K562 (cell line): ENCODE measurements at regions not wholly inside any gene's neighbourhood (a gene's known extent, or its start where the extent isn't known, plus 50 kb on each side); places are given as distances from the start of the nearest gene placed in this dataset.

Source experiments
- ATAC-seq: fragments of 200-7000 bp; cut with Tn5 transposase; 3 replicates; pipeline ENCODE4 v1.9.1; 2020; ENCODE audit warnings: moderate library complexity
- BruUV-seq: library from RNA; stranded (reverse); fragments of 400-500 nt; replicated peaks from 2 replicates; lab custom pipeline; 2021; lab: Mats Ljungman, UMichigan
- CTCF ChIA-PET: fragments of 300-600 bp; formaldehyde crosslinking; extraction: SDS; loops from one replicate; lab custom pipeline; 2021; ENCODE audit warnings: low intra/inter-chr PET ratio; lab: Yijun Ruan, JAX
- POLR2A ChIA-PET: fragments of 300-600, 350-650 bp; sonication (Branson Sonifier 250); formaldehyde crosslinking; extraction: SDS; loops from one replicate; lab custom pipeline; 2021; ENCODE audit warnings: antibody characterized with exemption, inconsistent platforms; lab: Yijun Ruan, JAX
- DNase-seq, 4 experiments: peaks; one replicate each; pipeline versions ENCODE4 v3.0.0 to v3.0.0-alpha.2; 2011 to 2018; ENCODE audit warnings: low spot score in 3 of 4, mixed read lengths in 3 of 4; ENCODE audit errors: extremely low read depth in 1 of 4
- FAIRE-seq: peaks from 2 replicates; lab custom pipeline; 2011; peaks lifted over from hg19 to GRCh38; lab: Jason Lieb, UNC
- H2AFZ ChIP-seq: 2 replicates; pipeline ENCODE4 v1.6.0; 2011; ENCODE audit warnings: low read depth, low read length, control low read depth, inconsistent platforms
- H3K27ac ChIP-seq: fragments of 200-600 bp; 3 replicates; pipeline ENCODE4 v1.8.0; 2011; ENCODE audit warnings: low read depth, mild to moderate bottlenecking, control low read depth, inconsistent platforms, low read length, moderate library complexity, mixed read lengths; ENCODE audit errors: extremely low read depth
- H3K27me3 ChIP-seq, 2 experiments: fragments of 300-600 bp in 1 of 2; 2 replicates in 1 of 2; 3 replicates in 1 of 2; pipeline versions ENCODE4 v1.6.0 to v1.8.0; 2011; ENCODE audit warnings: inconsistent platforms in 2 of 2, low read length in 2 of 2, mild to moderate bottlenecking in 1 of 2, mixed read lengths in 1 of 2, moderate library complexity in 1 of 2; ENCODE audit not compliant: control insufficient read depth in 2 of 2, insufficient read depth in 2 of 2
- H3K36me3 ChIP-seq: fragments of 300-600 bp; 3 replicates; pipeline ENCODE4 v1.8.0; 2011; ENCODE audit warnings: mild to moderate bottlenecking, low read length, inconsistent platforms; ENCODE audit not compliant: control insufficient read depth, insufficient read depth
- H3K4me1 ChIP-seq, 2 experiments: fragments of 200-600 bp in 1 of 2; replicated peaks in 1 of 2; 2 replicates in 1 of 2; 3 replicates in 1 of 2; pipeline versions ENCODE4 v1.5.1 to v1.8.0; 2011; ENCODE audit warnings: inconsistent platforms in 2 of 2, low read length in 2 of 2, mild to moderate bottlenecking in 1 of 2, mixed read lengths in 1 of 2, moderate library complexity in 1 of 2; ENCODE audit not compliant: control insufficient read depth in 2 of 2, insufficient read depth in 2 of 2
- H3K4me2 ChIP-seq: 2 replicates; pipeline ENCODE4 v1.6.1; 2011; ENCODE audit warnings: low read length, control low read depth, inconsistent platforms, mixed read lengths; ENCODE audit not compliant: insufficient read depth
- H3K4me3 ChIP-seq: fragments of 200-600 bp; sonication (generic), shearing (Covaris generic); 2 replicates; pipeline ENCODE4 v1.5.1; 2016; ENCODE audit warnings: control low read depth, inconsistent platforms
- H3K79me2 ChIP-seq: fragments of 200-600 bp; 3 replicates; pipeline ENCODE4 v1.8.0; 2011; ENCODE audit warnings: low read length, inconsistent platforms; ENCODE audit not compliant: control insufficient read depth, insufficient read depth
- H3K9ac ChIP-seq, 2 experiments: 2 replicates each; pipeline versions ENCODE4 v1.6.0 to v1.6.1; 2011; ENCODE audit warnings: low read depth in 2 of 2, low read length in 2 of 2, control low read depth in 1 of 2, inconsistent platforms in 1 of 2, mild to moderate bottlenecking in 1 of 2, mixed read lengths in 1 of 2; ENCODE audit not compliant: insufficient read depth in 1 of 2
- H3K9me1 ChIP-seq: one replicate; pipeline ENCODE4 v1.6.0; 2011; ENCODE audit warnings: inconsistent platforms, mild to moderate bottlenecking, low read length, moderate library complexity; ENCODE audit not compliant: control insufficient read depth, insufficient read depth
- H3K9me3 ChIP-seq: replicated peaks from 2 replicates; pipeline ENCODE4 v1.5.1; 2011; ENCODE audit warnings: low read depth, low read length, inconsistent platforms; ENCODE audit not compliant: control insufficient read depth, insufficient read depth
- H4K20me1 ChIP-seq: replicated peaks from 2 replicates; pipeline ENCODE4 v1.6.1; 2011; ENCODE audit warnings: low read length, inconsistent platforms, mixed read lengths; ENCODE audit not compliant: control insufficient read depth, insufficient read depth
- PKNOX1 ChIP-seq: fragments of 450-650 bp; IDR thresholded peaks from 2 replicates; pipeline ENCODE4 v1.6.1; 2016
- RNF219 ChIP-seq: fragments of 250-450 bp; sonication (Bioruptor Pico); IDR thresholded peaks from 2 replicates; pipeline ENCODE4 v1.5.0; 2022; ENCODE audit warnings: mild to moderate bottlenecking
- SNIP1 ChIP-seq: fragments of 450-650 bp; IDR thresholded peaks from 2 replicates; pipeline ENCODE4 v1.7.1; 2017; ENCODE audit warnings: low read depth, mild to moderate bottlenecking
- TAL1 ChIP-seq: fragments of 450-650 bp; IDR thresholded peaks from 2 replicates; pipeline ENCODE4 v1.6.1; 2016; ENCODE audit warnings: mild to moderate bottlenecking
- TBP ChIP-seq: optimal IDR thresholded peaks from 2 replicates; pipeline ENCODE3; 2011; ENCODE audit warnings: low read depth, low read length, improper control_type of control experiment
- USF1 ChIP-seq: sonication (generic); formaldehyde crosslinking; IDR thresholded peaks from 2 replicates; pipeline ENCODE4 v1.9.0; 2022; ENCODE audit warnings: mild to moderate bottlenecking, missing genetic modification reagents
- WGBS: fragments of 100-300 bp; shearing (Covaris generic); methylation state at CpG from one replicate; pipeline ENCODE4 v1.1.6; 2016; ENCODE audit warnings: low coverage, mixed read lengths; ENCODE audit not compliant: insufficient coverage; ENCODE audit errors: missing lambda C conversion rate; 5-methylcytosine and 5-hydroxymethylcytosine counted together
- in situ Hi-C: fragments of 300-500 bp; cut with MboI; formaldehyde crosslinking; loops from 4 replicates; pipeline ENCODE4 v1.15.0; 2018; ENCODE audit warnings: inconsistent platforms, mixed read lengths
- intact Hi-C: fragments of 100-400 bp; cut with micrococcal nuclease; formaldehyde crosslinking; loops from 2 replicates; pipeline ENCODE4 v1.14.2; 2022

- Histone ChIP-seq H3K4me1 (no peaks in the 10 kb centered on the region), H3K79me2 (no peaks in the 10 kb centered on the region), H3K4me3 (no peak overlapping the region), H3K9ac (no peak overlapping the region), H3K9me3 (no peaks in the 10 kb centered on the region; the same call in 1 of the 2 replicates), H3K27me3 (no peaks in the 10 kb centered on the region), H3K9me1 (no peaks in the 10 kb centered on the region), H2AFZ (no peak overlapping the region), H3K36me3 (no peaks in the 10 kb centered on the region), H3K4me2 (no peak overlapping the region), H3K27ac (no peak overlapping the region), H4K20me1 (no peaks in the 10 kb centered on the region)
- CTCF ChIA-PET: no interaction called here
- intact Hi-C loops (no loop called here), in situ Hi-C loops (no loop called here)
- ATAC-seq: no peak
- POLR2A ChIA-PET: no interaction called here
- no peak for FAIRE-seq
- 4% methylated on average over 2 of the region's 2 CpGs for WGBS
- no TSS peak for BruUV-seq
- no peak for DNase-seq
- TF ChIP-seq USF1: no peak
- no peak for TF ChIP-seq SNIP1
- no peak for TF ChIP-seq RNF219
- TF ChIP-seq TAL1: no peak
- no peak for TF ChIP-seq PKNOX1
- TF ChIP-seq TBP: no peak
Observed at GRCh38 chr5:110341836-110342235, 384.6 kb downstream of the TMEM232 start.
